Endodermal cell (in vitro differentiated cells): ENCODE measurements at regions not wholly inside any gene's neighbourhood (a gene's known extent, or its start where the extent isn't known, plus 50 kb on each side); places are given as distances from the start of the nearest gene placed in this dataset.

Source experiments
- DNase-seq: peaks from one replicate; pipeline ENCODE4 v3.0.0-alpha.2; 2017
- H3K27ac ChIP-seq: 2 replicates; pipeline ENCODE4 v1.5.1; 2013; ENCODE audit warnings: mild to moderate bottlenecking, low read depth, low read length, moderate library complexity
- H3K27me3 ChIP-seq: 2 replicates; pipeline ENCODE4 v1.6.1; 2013; ENCODE audit warnings: mild to moderate bottlenecking, low read length, moderate library complexity; ENCODE audit not compliant: insufficient read depth, control insufficient read depth, poor library complexity, severe bottlenecking
- H3K36me3 ChIP-seq: 2 replicates; pipeline ENCODE4 v1.7.0; 2013; ENCODE audit warnings: mild to moderate bottlenecking, low read length, moderate library complexity; ENCODE audit not compliant: control insufficient read depth, insufficient read depth
- H3K4me1 ChIP-seq: one replicate; pipeline ENCODE4 v1.7.0; 2013; ENCODE audit warnings: low read length; ENCODE audit not compliant: control insufficient read depth, insufficient read depth
- H3K4me3 ChIP-seq: 2 replicates; pipeline ENCODE4 v1.5.1; 2013; ENCODE audit warnings: mild to moderate bottlenecking, low read length, moderate library complexity
- H3K9ac ChIP-seq: 2 replicates; pipeline ENCODE4 v1.6.1; 2013; ENCODE audit warnings: mild to moderate bottlenecking, low read length, moderate library complexity; ENCODE audit not compliant: poor library complexity, severe bottlenecking; ENCODE audit errors: extremely low read depth
- H3K9me3 ChIP-seq: 2 replicates; pipeline ENCODE4 v1.6.1; 2013; ENCODE audit warnings: mild to moderate bottlenecking, low read length, moderate library complexity; ENCODE audit not compliant: control insufficient read depth
- H3K27ac Mint-ChIP-seq: 2 replicates; pipeline ENCODE4 v1.8.0; 2020; ENCODE audit warnings: mixed read lengths
- H3K27me3 Mint-ChIP-seq: 2 replicates; pipeline ENCODE4 v1.8.0; 2021; ENCODE audit warnings: mild to moderate bottlenecking, mixed read lengths; ENCODE audit not compliant: insufficient read depth
- H3K36me3 Mint-ChIP-seq: 2 replicates; pipeline ENCODE4 v1.8.0; 2020; ENCODE audit warnings: low read depth, mixed read lengths
- H3K4me1 Mint-ChIP-seq: 2 replicates; pipeline ENCODE4 v1.8.0; 2020; ENCODE audit warnings: mixed read lengths
- H3K4me3 Mint-ChIP-seq: 2 replicates; pipeline ENCODE4 v1.8.0; 2020; ENCODE audit warnings: mild to moderate bottlenecking, moderate library complexity, mixed read lengths
- H3K9me3 Mint-ChIP-seq: 2 replicates; pipeline ENCODE4 v1.8.0; 2020; ENCODE audit warnings: mild to moderate bottlenecking, mixed read lengths
- CTCF ChIP-seq: fragments of 200-600 bp; sonication (generic); conservative IDR thresholded peaks from 2 replicates; pipeline ENCODE4 v1.5.0; 2021; ENCODE audit warnings: antibody characterized with exemption, mild to moderate bottlenecking
- WGBS, 2 experiments: methylation state at CpG; one replicate each; pipeline versions ENCODE4 v1.1.5 to v1.1.7; 2013; ENCODE audit warnings: missing lambda C conversion rate in 2 of 2, mixed read lengths in 1 of 2; ENCODE audit not compliant: insufficient coverage in 1 of 2, insufficient read length in 1 of 2; 5-methylcytosine and 5-hydroxymethylcytosine counted together

GRCh38 chr2:230657906-230658305 lies 54.7 kb upstream of the CAB39 start:
- Mint-ChIP-seq H3K36me3 (no peaks in the 10 kb centered on the region), H3K27me3 (no peaks in the 10 kb centered on the region), H3K9me3 (no peaks in the 10 kb centered on the region), H3K4me3 (no peak overlapping the region), H3K27ac (no peak overlapping the region), H3K4me1 (peaks cover 13% of the 10 kb centered on the region)
- DNase-seq, result no peak
- 84 to 94% methylated on average over 9 to 10 of the region's 10 CpGs for WGBS, 2 experiments
- Histone ChIP-seq H3K9ac (no peak overlapping the region), H3K36me3 (no peaks in the 10 kb centered on the region), H3K4me3 (no peak overlapping the region), H3K4me1 (peaks cover 7% of the 10 kb centered on the region), H3K27me3 (no peaks in the 10 kb centered on the region), H3K27ac (no peak overlapping the region), H3K9me3 (no peaks in the 10 kb centered on the region)
- TF ChIP-seq CTCF, result no peak

GRCh38 chr2:230658577-230658876 lies 54.1 kb upstream of the CAB39 start:
- H3K9me3 Mint-ChIP-seq, result no peaks in the 10 kb centered on the region
- H3K36me3 Mint-ChIP-seq, result no peaks in the 10 kb centered on the region
- H3K27me3 Mint-ChIP-seq, result no peaks in the 10 kb centered on the region
- no peak overlapping the region for H3K9ac ChIP-seq
- DNase-seq, result no peak
- no peak overlapping the region for H3K27ac ChIP-seq
- no peak for TF ChIP-seq CTCF
- no peak overlapping the region for H3K27ac Mint-ChIP-seq
- H3K4me3 Mint-ChIP-seq, result no peak overlapping the region
- no peaks in the 10 kb centered on the region for H3K27me3 ChIP-seq
- H3K9me3 ChIP-seq, result no peaks in the 10 kb centered on the region
- H3K4me1 ChIP-seq, result peaks cover 7% of the 10 kb centered on the region
- no peak overlapping the region for H3K4me3 ChIP-seq
- no peaks in the 10 kb centered on the region for H3K36me3 ChIP-seq
- 75 to 98% methylated on average over 1 of the region's 1 CpG for WGBS, 2 experiments
- peaks cover 13% of the 10 kb centered on the region for H3K4me1 Mint-ChIP-seq

- Mint-ChIP-seq H3K27me3 (no peaks in the 10 kb centered on the region), H3K9me3 (no peaks in the 10 kb centered on the region), H3K4me1 (peaks cover 13% of the 10 kb centered on the region), H3K4me3 (no peak overlapping the region), H3K36me3 (no peaks in the 10 kb centered on the region), H3K27ac (no peak overlapping the region)
- WGBS, 2 experiments, result 92 to 94% methylated on average over 11 of the region's 11 CpGs
- Histone ChIP-seq H3K36me3 (no peaks in the 10 kb centered on the region), H3K27me3 (no peaks in the 10 kb centered on the region), H3K4me3 (no peak overlapping the region), H3K4me1 (peaks cover 7% of the 10 kb centered on the region), H3K9ac (no peak overlapping the region), H3K27ac (no peak overlapping the region), H3K9me3 (no peaks in the 10 kb centered on the region)
- DNase-seq, result no peak
- no peak for TF ChIP-seq CTCF
These were observed 53.6 kb upstream of the CAB39 start for GRCh38 chr2:230658877-230659652.
